Common myeloid progenitor, CD34-positive (primary cell): ENCODE measurements at regions not wholly inside any gene's neighbourhood (a gene's known extent, or its start where the extent isn't known, plus 50 kb on each side); places are given as distances from the start of the nearest gene placed in this dataset.

Experiments
- CTCF ChIA-PET: fragments of 350-600 bp; sonication (Branson Sonifier 250); formaldehyde crosslinking; loops from one replicate; lab custom pipeline; 2021; ENCODE audit warnings: antibody characterized with exemption; lab: Charles Lee
- POLR2A ChIA-PET: fragments of 350-600 bp; sonication (Branson Sonifier 250); formaldehyde crosslinking; loops from one replicate; lab custom pipeline; 2021; ENCODE audit warnings: antibody characterized with exemption; lab: Charles Lee
- DNase-seq, 3 donors: peaks; one replicate each; pipeline versions ENCODE4 v3.0.0 to v3.0.0-alpha.2; 2013
- H3K27ac ChIP-seq, 2 experiments: 1 replicate in 1 of 2; 2 replicates in 1 of 2; pipeline ENCODE4 v1.7.0; 2013; ENCODE audit warnings: inconsistent platforms in 2 of 2, low read length in 2 of 2, mild to moderate bottlenecking in 2 of 2, low read depth in 1 of 2, moderate library complexity in 1 of 2; ENCODE audit not compliant: severe bottlenecking in 2 of 2, insufficient read depth in 1 of 2, poor library complexity in 1 of 2
- H3K27me3 ChIP-seq, 5 experiments: replicated peaks in 2 of 5; 1 replicate in 3 of 5; 2 replicates in 2 of 5; pipeline versions ENCODE4 v1.6.1 to v1.7.0; 2013; ENCODE audit warnings: low read length in 4 of 5, mild to moderate bottlenecking in 2 of 5, moderate library complexity in 2 of 5, inconsistent platforms in 1 of 5; ENCODE audit not compliant: insufficient read depth in 5 of 5, control insufficient read depth in 4 of 5
- H3K36me3 ChIP-seq, 4 experiments: 1 replicate in 2 of 4; 2 replicates in 2 of 4; pipeline versions ENCODE4 v1.6.1 to v1.7.0; 2013; ENCODE audit warnings: low read length in 3 of 4, control low read depth in 1 of 4, mild to moderate bottlenecking in 1 of 4; ENCODE audit not compliant: control insufficient read depth in 4 of 4, insufficient read depth in 4 of 4
- H3K4me1 ChIP-seq, 4 experiments: 1 replicate in 3 of 4; 2 replicates in 1 of 4; pipeline versions ENCODE4 v1.6.1 to v1.7.1; 2013; ENCODE audit warnings: low read length in 3 of 4, mild to moderate bottlenecking in 3 of 4, control low read depth in 1 of 4, inconsistent platforms in 1 of 4, moderate library complexity in 1 of 4; ENCODE audit not compliant: control insufficient read depth in 4 of 4, insufficient read depth in 4 of 4; ENCODE audit errors: control extremely low read depth in 1 of 4
- H3K4me3 ChIP-seq, 7 experiments: 1 replicate in 4 of 7; 2 replicates in 3 of 7; pipeline versions ENCODE4 v1.5.1 to v1.7.0; 2013; ENCODE audit warnings: mild to moderate bottlenecking in 7 of 7, low read length in 6 of 7, moderate library complexity in 6 of 7, inconsistent platforms in 2 of 7, low read depth in 2 of 7, control low read depth in 1 of 7; ENCODE audit not compliant: insufficient read depth in 4 of 7, control insufficient read depth in 1 of 7; ENCODE audit errors: extremely low read depth in 1 of 7
- H3K9me3 ChIP-seq, 5 experiments: 1 replicate in 4 of 5; 2 replicates in 1 of 5; pipeline versions ENCODE4 v1.6.1 to v1.7.1; 2013; ENCODE audit warnings: low read length in 4 of 5, mild to moderate bottlenecking in 2 of 5, inconsistent platforms in 1 of 5, low read depth in 1 of 5, moderate library complexity in 1 of 5; ENCODE audit not compliant: control insufficient read depth in 4 of 5, insufficient read depth in 2 of 5; ENCODE audit errors: control extremely low read depth in 1 of 5
- WGBS: methylation state at CpG from one replicate; pipeline ENCODE4 v1.1.5; 2013; ENCODE audit not compliant: insufficient coverage; 5-methylcytosine and 5-hydroxymethylcytosine counted together

DNA sequence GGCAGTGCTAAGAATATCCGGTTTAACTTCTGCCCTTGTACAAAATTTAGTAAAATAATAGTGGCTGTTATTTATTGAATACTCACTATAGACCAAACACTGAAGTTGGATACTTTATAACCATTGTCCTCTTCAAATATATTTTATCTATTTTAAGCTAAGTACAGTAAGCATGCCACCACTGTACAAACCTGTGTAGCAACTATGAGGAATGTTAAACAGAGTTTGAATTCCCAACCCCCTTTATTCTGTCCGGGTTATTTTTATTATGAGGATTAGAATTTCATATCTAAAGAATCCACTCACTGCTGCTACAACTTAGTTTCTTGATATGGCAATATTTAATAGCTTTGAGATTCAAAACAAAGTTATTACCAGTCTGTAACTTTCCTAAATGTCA, 203.5 kb upstream of the RBMS3 start:
- POLR2A ChIA-PET, result no interaction called here
- Histone ChIP-seq H3K27ac (no peak overlapping the region), H3K27me3 (no peaks in the 10 kb centered on the region), H3K4me3 (no peak overlapping the region), H3K9me3 (peaks cover 0 to 2% (median 1%) of the 10 kb centered on the region in 5 experiments), H3K4me1 (no peaks in the 10 kb centered on the region), H3K36me3 (no peaks in the 10 kb centered on the region)
- no peak for DNase-seq
- no CpG with 5 or more reads among the region's 2 CpGs for WGBS
- CTCF ChIA-PET, result no interaction called here

DNA sequence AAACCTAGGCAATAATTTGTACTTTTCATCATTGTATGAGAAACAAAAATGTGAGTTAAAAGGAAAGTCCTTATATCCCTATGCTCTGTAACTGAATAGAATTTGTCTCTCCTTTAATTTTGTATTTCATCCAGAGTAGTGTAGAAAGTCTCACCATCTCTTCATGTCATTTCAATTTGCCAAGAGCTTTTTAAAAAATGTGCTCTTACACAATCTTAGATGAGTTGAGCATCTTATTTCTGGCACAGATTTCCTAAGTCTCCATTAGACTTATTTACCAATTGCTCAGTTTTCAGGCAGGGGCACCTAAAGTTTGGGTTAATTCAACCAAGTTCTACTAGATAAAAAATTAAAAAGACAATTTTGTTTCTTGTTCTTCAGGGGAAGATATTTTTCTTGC, 201.5 kb upstream of the RBMS3 start:
- Histone ChIP-seq H3K4me1 (no peaks in the 10 kb centered on the region), H3K4me3 (no peak overlapping the region), H3K9me3 (no peaks in the 10 kb centered on the region), H3K27ac (no peak overlapping the region), H3K27me3 (no peaks in the 10 kb centered on the region), H3K36me3 (no peaks in the 10 kb centered on the region)
- DNase-seq, result no peak
- ChIA-PET CTCF (no interaction called here), POLR2A (no interaction called here)

DNA sequence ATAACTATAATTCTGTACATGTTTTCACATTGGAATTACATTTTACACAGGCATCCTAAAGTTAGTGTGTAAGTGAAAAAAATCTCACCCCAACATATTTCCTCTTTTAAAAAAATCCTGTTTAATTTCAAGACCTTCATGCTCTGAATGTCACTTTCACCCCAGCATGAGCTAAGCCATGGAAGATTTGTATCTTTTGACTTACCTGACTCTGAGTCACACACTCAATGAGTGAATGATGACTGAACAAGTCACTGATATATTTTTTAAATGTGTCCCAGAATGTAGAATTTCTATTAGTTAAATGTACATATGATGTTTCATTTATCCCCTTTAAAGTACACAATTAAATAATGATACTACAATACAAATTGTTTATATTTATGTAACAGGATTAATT, 199.9 kb upstream of the RBMS3 start:
- Histone ChIP-seq H3K4me3 (no peak overlapping the region), H3K4me1 (no peaks in the 10 kb centered on the region), H3K36me3 (no peaks in the 10 kb centered on the region), H3K9me3 (no peaks in the 10 kb centered on the region), H3K27me3 (no peaks in the 10 kb centered on the region), H3K27ac (no peak overlapping the region)
- ChIA-PET CTCF (no interaction called here), POLR2A (no interaction called here)
- DNase-seq, result no peak

DNA sequence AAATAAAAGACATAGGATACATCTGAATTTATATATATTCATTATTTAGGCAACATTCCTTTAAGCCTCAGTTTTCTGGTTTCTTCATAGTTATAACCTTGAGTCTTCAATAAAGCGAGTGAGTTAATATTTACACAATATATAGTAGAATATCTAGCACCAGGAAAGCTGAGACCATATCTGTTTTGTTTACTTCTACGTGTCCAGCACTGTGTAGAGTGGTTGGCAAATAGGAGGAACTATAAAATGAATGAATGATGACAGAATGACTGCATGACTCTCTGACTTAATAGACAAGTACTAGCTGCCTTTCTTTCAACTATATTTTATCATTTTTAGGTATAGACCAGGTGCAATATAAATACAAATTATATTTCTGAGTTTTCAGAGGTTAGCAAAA, 197.8 kb upstream of the RBMS3 start:
- DNase-seq, result no peak
- ChIA-PET POLR2A (no interaction called here), CTCF (no interaction called here)

DNA sequence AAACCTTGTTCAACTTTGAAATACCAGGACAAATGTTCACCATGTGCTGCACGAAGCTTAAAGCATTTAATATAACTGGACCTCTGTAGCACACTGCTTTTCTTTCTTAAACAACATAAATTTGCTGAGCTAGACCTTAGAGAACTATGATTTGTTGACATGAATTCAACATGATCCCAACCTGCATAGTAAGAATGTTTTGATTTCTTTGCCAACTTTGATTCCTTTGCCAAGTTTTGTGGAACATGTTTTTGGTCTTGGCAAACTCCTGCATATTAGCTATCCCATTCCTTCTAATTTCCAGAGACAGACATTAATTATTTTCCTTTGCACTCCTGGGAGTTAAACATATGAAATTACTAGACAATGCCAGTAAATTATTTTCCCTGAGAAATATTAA, 197.2 kb upstream of the RBMS3 start:
- POLR2A ChIA-PET, result no interaction called here

More for the DNA sequence above, 197.8 kb upstream of the RBMS3 start:
- no peak overlapping the region for H3K4me3 ChIP-seq
- H3K27me3 ChIP-seq, result no peaks in the 10 kb centered on the region
- no peak overlapping the region for H3K27ac ChIP-seq
- no peaks in the 10 kb centered on the region for H3K4me1 ChIP-seq
- no peaks in the 10 kb centered on the region for H3K36me3 ChIP-seq
- H3K9me3 ChIP-seq, result peaks cover 0 to 3% (median 0%) of the 10 kb centered on the region in 5 experiments
- no CpG with 5 or more reads among the region's 2 CpGs for WGBS

DNA sequence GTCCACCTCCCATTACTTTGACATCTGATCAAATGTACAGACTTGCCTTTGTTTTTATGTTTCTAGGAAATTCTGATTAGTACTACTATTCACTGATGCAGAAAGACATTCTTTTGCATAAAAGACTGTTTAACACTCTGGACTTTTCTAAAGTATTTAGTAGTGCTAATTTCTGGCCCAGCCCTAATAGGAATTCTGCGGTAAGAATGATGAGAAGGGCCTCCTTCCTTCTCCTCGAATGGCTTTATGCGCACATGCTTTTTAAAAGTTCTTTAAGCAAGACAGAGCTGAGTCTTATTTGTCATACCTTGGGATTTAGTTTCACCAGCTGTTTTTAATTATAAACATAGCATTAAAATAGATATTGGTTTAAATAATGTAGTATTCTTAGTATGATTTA, 192.3 kb upstream of the RBMS3 start:
- POLR2A ChIA-PET, result no interaction called here
- Histone ChIP-seq H3K36me3 (no peaks in the 10 kb centered on the region), H3K9me3 (peaks cover 0 to 3% (median 0%) of the 10 kb centered on the region in 5 experiments), H3K27ac (no peak overlapping the region), H3K27me3 (no peaks in the 10 kb centered on the region), H3K4me3 (no peak overlapping the region), H3K4me1 (no peaks in the 10 kb centered on the region)
- DNase-seq, result no peak
- WGBS, result 100% methylated on average over 1 of the region's 3 CpGs
- CTCF ChIA-PET, result no interaction called here

More for the DNA sequence above, 197.2 kb upstream of the RBMS3 start:
- H3K4me3 ChIP-seq, result no peak overlapping the region
- CTCF ChIA-PET, result no interaction called here
- no peaks in the 10 kb centered on the region for H3K36me3 ChIP-seq
- H3K27me3 ChIP-seq, result no peaks in the 10 kb centered on the region
- WGBS, result 86% methylated on average over 1 of the region's 1 CpG
- peaks cover 0 to 3% (median 0%) of the 10 kb centered on the region in 5 experiments for H3K9me3 ChIP-seq
- H3K4me1 ChIP-seq, result no peaks in the 10 kb centered on the region
- no peak for DNase-seq
- H3K27ac ChIP-seq, result no peak overlapping the region

DNA sequence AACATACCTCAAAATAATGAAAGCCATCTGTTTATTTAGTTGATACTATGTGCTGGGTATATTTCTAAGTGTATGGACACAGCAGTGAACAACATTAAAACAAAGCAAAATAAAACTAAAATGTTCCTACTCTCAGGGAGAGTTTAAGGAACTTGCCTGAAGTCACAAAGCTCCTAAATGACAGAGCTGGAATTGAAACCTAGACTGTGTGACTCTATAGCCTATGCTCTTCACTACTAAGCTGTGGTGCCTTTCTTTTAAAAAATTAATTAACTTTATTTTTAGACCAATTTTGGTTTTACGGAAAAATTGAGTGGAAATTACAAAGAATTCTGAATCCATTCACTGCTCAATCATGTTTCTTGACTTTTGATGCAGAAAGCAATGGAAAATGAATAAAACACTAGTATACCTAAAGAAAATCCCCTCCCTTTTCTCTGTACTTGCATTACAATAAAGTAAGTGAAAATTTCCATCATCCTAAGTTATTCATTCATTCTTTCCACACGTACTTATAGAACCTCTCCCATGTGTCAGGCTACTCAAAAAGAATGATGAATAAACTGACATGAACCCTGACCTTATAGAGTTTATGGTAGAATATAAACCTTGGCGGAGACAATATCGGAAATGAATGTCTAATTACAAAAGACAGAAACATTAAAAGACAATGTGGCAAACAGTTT, 189.8 kb upstream of the RBMS3 start:
- WGBS, result no CpG with 5 or more reads among the region's 4 CpGs
- no peak overlapping the region for H3K4me3 ChIP-seq
- ChIA-PET POLR2A (no interaction called here), CTCF (no interaction called here)
- DNase-seq, result no peak
- H3K4me1 ChIP-seq, result no peaks in the 10 kb centered on the region
- no peaks in the 10 kb centered on the region for H3K36me3 ChIP-seq
- H3K27me3 ChIP-seq, result no peaks in the 10 kb centered on the region
- peaks cover 0 to 3% (median 0%) of the 10 kb centered on the region in 5 experiments for H3K9me3 ChIP-seq
- H3K27ac ChIP-seq, result no peak overlapping the region
